Endothelial cell of umbilical vein (primary cell): ENCODE measurements at regions not wholly inside any gene's neighbourhood (a gene's known extent, or its start where the extent isn't known, plus 50 kb on each side); places are given as distances from the start of the nearest gene placed in this dataset.

Source experiments
- EZH2 ChIP-seq: IDR thresholded peaks from 2 replicates; pipeline ENCODE4 v1.6.1; 2012; ENCODE audit warnings: borderline replicate concordance, low read depth, mild to moderate bottlenecking, moderate library complexity, low read length, inconsistent platforms; ENCODE audit not compliant: severe bottlenecking
- POLR2A ChIP-seq: IDR thresholded peaks from 2 replicates; pipeline ENCODE4 v1.6.1; 2012; ENCODE audit warnings: low read depth, mild to moderate bottlenecking, control low read depth, low read length
- POLR2AphosphoS5 ChIP-seq: IDR thresholded peaks from 2 replicates; pipeline ENCODE4 v1.6.1; 2012; ENCODE audit warnings: low read depth, mild to moderate bottlenecking, control low read depth, low read length, moderate library complexity; ENCODE audit not compliant: insufficient read depth
- TF ChIP-seq, protein P1 (sequence below): IDR thresholded peaks from 2 replicates; pipeline ENCODE4 v1.6.1; 2011; ENCODE audit not compliant: insufficient read depth, insufficient read length
- TF ChIP-seq, protein P2 (sequence below), 2 donors: IDR thresholded peaks; 1 replicate in 1 of 2; 2 replicates in 1 of 2; pipeline ENCODE4 v1.5.1; 2011; ENCODE audit warnings: low read length in 2 of 2, mild to moderate bottlenecking in 2 of 2, moderate library complexity in 2 of 2, control low read depth in 1 of 2, inconsistent platforms in 1 of 2, low read depth in 1 of 2; ENCODE audit not compliant: insufficient read depth in 1 of 2; ENCODE audit errors: extremely low read depth in 1 of 2

DNA sequence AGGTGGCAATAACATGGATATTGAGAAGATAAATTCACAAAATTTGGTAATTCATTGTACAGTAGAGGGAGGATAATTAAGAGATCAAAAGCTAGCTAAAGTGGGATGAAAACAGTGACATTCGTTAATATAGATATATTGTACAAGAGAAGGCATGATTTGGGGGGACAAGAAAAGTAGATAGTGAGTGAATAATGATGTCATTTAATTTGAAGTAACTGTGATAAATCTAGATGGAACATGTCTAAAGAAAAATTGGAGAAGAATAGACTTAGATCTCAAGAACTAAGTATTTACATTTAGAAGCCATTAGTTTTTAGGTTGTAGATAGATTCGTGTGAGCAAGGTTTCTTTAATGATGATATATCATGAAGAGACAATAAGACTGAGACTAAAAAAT is 594.0 kb upstream of the RGS18 start:
- TF ChIP-seq EZH2, result no peak
- TF ChIP-seq, protein P1, sequence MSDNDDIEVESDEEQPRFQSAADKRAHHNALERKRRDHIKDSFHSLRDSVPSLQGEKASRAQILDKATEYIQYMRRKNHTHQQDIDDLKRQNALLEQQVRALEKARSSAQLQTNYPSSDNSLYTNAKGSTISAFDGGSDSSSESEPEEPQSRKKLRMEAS, result no peak
- no peak for TF ChIP-seq POLR2AphosphoS5
- TF ChIP-seq, protein P2, sequence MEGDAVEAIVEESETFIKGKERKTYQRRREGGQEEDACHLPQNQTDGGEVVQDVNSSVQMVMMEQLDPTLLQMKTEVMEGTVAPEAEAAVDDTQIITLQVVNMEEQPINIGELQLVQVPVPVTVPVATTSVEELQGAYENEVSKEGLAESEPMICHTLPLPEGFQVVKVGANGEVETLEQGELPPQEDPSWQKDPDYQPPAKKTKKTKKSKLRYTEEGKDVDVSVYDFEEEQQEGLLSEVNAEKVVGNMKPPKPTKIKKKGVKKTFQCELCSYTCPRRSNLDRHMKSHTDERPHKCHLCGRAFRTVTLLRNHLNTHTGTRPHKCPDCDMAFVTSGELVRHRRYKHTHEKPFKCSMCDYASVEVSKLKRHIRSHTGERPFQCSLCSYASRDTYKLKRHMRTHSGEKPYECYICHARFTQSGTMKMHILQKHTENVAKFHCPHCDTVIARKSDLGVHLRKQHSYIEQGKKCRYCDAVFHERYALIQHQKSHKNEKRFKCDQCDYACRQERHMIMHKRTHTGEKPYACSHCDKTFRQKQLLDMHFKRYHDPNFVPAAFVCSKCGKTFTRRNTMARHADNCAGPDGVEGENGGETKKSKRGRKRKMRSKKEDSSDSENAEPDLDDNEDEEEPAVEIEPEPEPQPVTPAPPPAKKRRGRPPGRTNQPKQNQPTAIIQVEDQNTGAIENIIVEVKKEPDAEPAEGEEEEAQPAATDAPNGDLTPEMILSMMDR (IDR thresholded peaks at IDR 0.05; ENCODE audit: extremely low read depth in 1 of 2, insufficient read depth in 1 of 2, low read depth in 1 of 2, low read length in 2 of 2), result no peak
- TF ChIP-seq POLR2A, result no peak
